Natural killer cell (primary cell): ENCODE measurements at regions not wholly inside any gene's neighbourhood (a gene's known extent, or its start where the extent isn't known, plus 50 kb on each side); places are given as distances from the start of the nearest gene placed in this dataset.

Experiments used
- ATAC-seq, 3 donors: fragments of 150-1000 bp in 2 of 3; fragments of 200-7000 bp in 1 of 3; cut with Tn5 transposase; 1 replicate in 1 of 3; 2 replicates in 2 of 3; pipeline ENCODE4 v1.10.0; 2021; ENCODE audit warnings: mild to moderate bottlenecking in 2 of 3, moderate library complexity in 2 of 3
- DNase-seq, 2 donors: peaks; one replicate each; pipeline versions ENCODE4 v3.0.0 to v3.0.0-alpha.2; 2013 to 2021; ENCODE audit warnings: mixed read lengths in 1 of 2
- H3K27ac ChIP-seq: one replicate; pipeline ENCODE4 v1.5.1; 2013; ENCODE audit warnings: mild to moderate bottlenecking, low read length
- H3K27me3 ChIP-seq: one replicate; pipeline ENCODE4 v1.6.1; 2013; ENCODE audit warnings: low read length; ENCODE audit not compliant: control insufficient read depth, insufficient read depth
- H3K36me3 ChIP-seq: one replicate; pipeline ENCODE4 v1.6.1; 2013; ENCODE audit warnings: low read length; ENCODE audit not compliant: control insufficient read depth, insufficient read depth
- H3K4me1 ChIP-seq: one replicate; pipeline ENCODE4 v1.6.1; 2013; ENCODE audit warnings: low read length; ENCODE audit not compliant: control insufficient read depth, insufficient read depth
- H3K4me3 ChIP-seq: one replicate; pipeline ENCODE4 v1.5.1; 2013; ENCODE audit warnings: low read length
- H3K9me3 ChIP-seq: one replicate; pipeline ENCODE4 v1.6.1; 2013; ENCODE audit warnings: low read length; ENCODE audit not compliant: control insufficient read depth, insufficient read depth
- H3K27ac Mint-ChIP-seq, 2 donors: one replicate each; pipeline ENCODE4 v1.8.0; 2022; ENCODE audit warnings: mild to moderate bottlenecking in 2 of 2, mixed read lengths in 2 of 2, moderate library complexity in 1 of 2
- H3K27me3 Mint-ChIP-seq, 2 donors: one replicate each; pipeline ENCODE4 v1.8.0; 2022; ENCODE audit warnings: low read depth in 2 of 2, mixed read lengths in 2 of 2
- H3K36me3 Mint-ChIP-seq: one replicate; pipeline ENCODE4 v1.8.0; 2022; ENCODE audit warnings: mixed read lengths
- H3K4me1 Mint-ChIP-seq, 2 donors: one replicate each; pipeline ENCODE4 v1.8.0; 2022; ENCODE audit warnings: mixed read lengths in 2 of 2
- H3K4me3 Mint-ChIP-seq: one replicate; pipeline ENCODE4 v1.8.0; 2022; ENCODE audit warnings: mild to moderate bottlenecking, moderate library complexity, mixed read lengths
- H3K9me3 Mint-ChIP-seq, 2 donors: one replicate each; pipeline ENCODE4 v1.8.0; 2022; ENCODE audit warnings: mixed read lengths in 2 of 2
- CTCF ChIP-seq: fragments of 200-600 bp; IDR thresholded peaks from one replicate; pipeline ENCODE4 v1.8.0; 2022; ENCODE audit warnings: antibody characterized with exemption
- WGBS: methylation state at CpG from one replicate; pipeline ENCODE4 v1.1.7; 2013; ENCODE audit warnings: missing lambda C conversion rate; ENCODE audit not compliant: insufficient coverage; 5-methylcytosine and 5-hydroxymethylcytosine counted together
- intact Hi-C: fragments of 100-400 bp; cut with micrococcal nuclease; formaldehyde crosslinking; loops from one replicate; pipeline ENCODE4 v1.14.2; 2022

- no peak overlapping the region for H3K4me3 Mint-ChIP-seq
- H3K9me3 Mint-ChIP-seq = no peaks in the 10 kb centered on the region
- H3K27ac Mint-ChIP-seq = no peak overlapping the region
- Histone ChIP-seq H3K27me3 (no peaks in the 10 kb centered on the region), H3K9me3 (no peaks in the 10 kb centered on the region), H3K4me3 (no peak overlapping the region), H3K4me1 (no peaks in the 10 kb centered on the region), H3K36me3 (no peaks in the 10 kb centered on the region), H3K27ac (no peak overlapping the region)
- WGBS = 80% methylated on average over 11 of the region's 11 CpGs
- no peaks in the 10 kb centered on the region for H3K36me3 Mint-ChIP-seq
- intact Hi-C loops = no loop called here
- ATAC-seq (no peak), DNase-seq (no peak)
- TF ChIP-seq CTCF = no peak
- peaks cover 11 to 29% of the 10 kb centered on the region in 2 donors for H3K27me3 Mint-ChIP-seq
- H3K4me1 Mint-ChIP-seq = no peaks in the 10 kb centered on the region
Observed at GRCh38 chr1:22250724-22251123, 107.8 kb upstream of the WNT4 start.

DNA sequence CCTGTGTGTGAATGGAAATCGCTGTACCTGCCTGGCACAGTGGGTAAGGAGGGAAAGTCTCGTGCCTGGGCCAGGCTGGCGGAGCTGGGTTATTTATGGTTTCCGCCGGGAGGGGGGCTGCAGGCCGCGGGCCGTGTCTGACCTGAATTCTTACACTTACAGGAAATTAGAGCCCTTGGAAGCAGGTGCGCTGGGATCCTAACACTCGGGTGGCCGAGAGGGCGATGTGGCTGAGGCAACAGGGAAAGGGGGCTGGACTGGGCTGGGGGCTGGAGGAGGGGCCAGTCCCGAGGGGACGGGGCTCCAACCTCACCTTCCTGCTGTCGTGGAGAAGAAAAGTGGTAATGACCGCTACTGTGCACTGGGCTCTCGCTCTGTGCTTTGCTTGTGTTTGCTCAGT is 109.4 kb upstream of the WNT4 start:
- Mint-ChIP-seq H3K4me3 (no peak overlapping the region), H3K36me3 (no peaks in the 10 kb centered on the region), H3K27ac (no peak overlapping the region), H3K27me3 (peaks cover 11 to 24% of the 10 kb centered on the region in 2 donors), H3K9me3 (no peaks in the 10 kb centered on the region), H3K4me1 (no peaks in the 10 kb centered on the region)
- TF ChIP-seq CTCF = no peak
- ATAC-seq (no peak), DNase-seq (no peak)
- peaks cover 2% of the 10 kb centered on the region for H3K27me3 ChIP-seq
- H3K36me3 ChIP-seq = no peaks in the 10 kb centered on the region
- no peaks in the 10 kb centered on the region for H3K9me3 ChIP-seq
- no peak overlapping the region for H3K27ac ChIP-seq
- WGBS = 35% methylated on average over 17 of the region's 17 CpGs
- no peaks in the 10 kb centered on the region for H3K4me1 ChIP-seq
- intact Hi-C loops = no loop called here
- H3K4me3 ChIP-seq = no peak overlapping the region

DNA sequence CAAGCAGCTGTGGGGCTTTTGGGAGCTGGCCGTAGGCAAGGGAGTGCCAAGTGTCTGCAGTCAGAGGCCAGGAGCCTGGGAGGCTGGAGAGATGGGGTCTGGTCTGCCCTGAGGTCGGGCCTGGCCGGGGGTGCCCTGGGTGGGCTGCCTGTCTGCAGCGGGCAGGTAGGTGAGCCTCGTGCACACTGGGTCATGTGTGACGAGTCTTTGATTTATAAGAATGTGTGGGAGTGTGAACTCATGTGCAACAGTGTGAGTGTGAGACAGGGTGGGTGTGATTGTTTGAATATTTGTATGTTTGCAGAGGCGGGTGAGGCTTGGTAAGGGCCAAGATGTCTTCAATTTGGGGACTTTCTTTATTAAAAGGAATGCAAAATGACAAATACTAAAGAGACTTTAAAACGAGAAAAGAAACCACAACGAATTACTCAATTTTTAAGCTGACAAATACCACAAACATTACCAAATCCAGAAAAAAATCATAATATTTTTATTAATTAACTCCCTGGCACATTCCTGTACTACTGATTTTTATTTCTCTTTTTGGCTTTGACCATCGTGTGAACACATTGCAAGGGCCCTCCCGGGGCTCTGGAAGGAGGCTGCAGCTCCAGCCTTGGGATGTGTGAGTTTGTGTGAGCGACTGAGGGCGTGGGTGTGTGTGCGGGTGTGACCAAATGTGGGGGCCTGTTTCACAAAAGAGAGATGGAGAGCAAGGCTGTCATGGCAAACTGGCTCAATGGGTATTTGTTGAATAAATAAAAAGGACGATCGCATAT is 110.3 kb upstream of the WNT4 start:
- H3K9me3 ChIP-seq = no peaks in the 10 kb centered on the region
- no peaks in the 10 kb centered on the region for H3K36me3 ChIP-seq
- no peaks in the 10 kb centered on the region for H3K36me3 Mint-ChIP-seq
- H3K9me3 Mint-ChIP-seq = no peaks in the 10 kb centered on the region
- no peaks in the 10 kb centered on the region for H3K4me1 Mint-ChIP-seq
- H3K27ac Mint-ChIP-seq = no peak overlapping the region
- H3K4me1 ChIP-seq = no peaks in the 10 kb centered on the region
- TF ChIP-seq CTCF = no peak
- H3K4me3 ChIP-seq = no peak overlapping the region
- ATAC-seq (no peak), DNase-seq (no peak)
- intact Hi-C loops = no loop called here
- WGBS = 75% methylated on average over 14 of the region's 16 CpGs
- H3K27me3 Mint-ChIP-seq = peaks cover 11 to 24% of the 10 kb centered on the region in 2 donors
- peaks cover 2% of the 10 kb centered on the region for H3K27me3 ChIP-seq
- no peak overlapping the region for H3K4me3 Mint-ChIP-seq
- no peak overlapping the region for H3K27ac ChIP-seq

GRCh38 chr1:22254756-22255155 is 111.9 kb upstream of the WNT4 start:
- Mint-ChIP-seq H3K4me1 (no peaks in the 10 kb centered on the region), H3K4me3 (no peak overlapping the region), H3K36me3 (no peaks in the 10 kb centered on the region), H3K27me3 (peaks cover 11 to 21% of the 10 kb centered on the region in 2 donors), H3K9me3 (no peaks in the 10 kb centered on the region), H3K27ac (no peak overlapping the region)
- no peak for TF ChIP-seq CTCF
- intact Hi-C loops = no loop called here
- Histone ChIP-seq H3K4me1 (no peaks in the 10 kb centered on the region), H3K27me3 (peaks cover 2% of the 10 kb centered on the region), H3K27ac (no peak overlapping the region), H3K4me3 (no peak overlapping the region), H3K9me3 (no peaks in the 10 kb centered on the region), H3K36me3 (no peaks in the 10 kb centered on the region)
- 88% methylated on average over 5 of the region's 7 CpGs for WGBS
- ATAC-seq (no peak), DNase-seq (no peak)
